ENCODE measurements at regions not wholly inside any gene's neighbourhood (a gene's known extent, or its start where the extent isn't known, plus 50 kb on each side); places are given as distances from the start of the nearest gene placed in this dataset.
"Not testable (repeated sequence)": the region's sequence is repeated elsewhere in the genome, so short reads cannot be mapped to it uniquely, and the experiment has no call there.

- no peaks in the 10 kb centered on the region for H3K36me3 ChIP-seq (ENCODE audit: control insufficient read depth in 4 of 4, insufficient read depth in 4 of 4, low read length in 4 of 4)
- TF ChIP-seq CTCF (IDR thresholded peaks at IDR 0.05; ENCODE audit: control extremely low read depth, extremely low read depth), result no peak
- no peak for ATAC-seq (ENCODE audit: insufficient read depth, low FRiP score)
- H3K27me3 ChIP-seq (ENCODE audit: control insufficient read depth in 3 of 3, insufficient read depth in 3 of 3, low read length in 2 of 3), result no peaks in the 10 kb centered on the region
- H3K4me3 ChIP-seq, result no peak overlapping the region
- no peak for DNase-seq
- no peak overlapping the region for H3K9ac ChIP-seq (ENCODE audit: insufficient read depth in 1 of 2, low read length in 2 of 2)
- no peak overlapping the region for H3K27ac ChIP-seq (ENCODE audit: low read depth in 1 of 2, low read length in 1 of 2)
- no peaks in the 10 kb centered on the region for H3K9me3 ChIP-seq (ENCODE audit: control insufficient read depth in 4 of 4, insufficient read depth in 3 of 4, low read length in 3 of 4)
- H3K4me1 ChIP-seq (ENCODE audit: control insufficient read depth in 5 of 5, insufficient read depth in 5 of 5, low read length in 5 of 5), result no peaks in the 10 kb centered on the region
- WGBS, 2 donors, result 91 to 93% methylated on average over 2 of the region's 2 CpGs
Measured at GRCh38 chr5:60436518-60436917, 263.4 kb downstream of the DEPDC1B start.

GRCh38 chr5:60435808-60436207, 264.2 kb downstream of the DEPDC1B start:
- H3K27me3 ChIP-seq (ENCODE audit: control insufficient read depth in 3 of 3, insufficient read depth in 3 of 3, low read length in 2 of 3), result no peaks in the 10 kb centered on the region
- H3K9ac ChIP-seq (ENCODE audit: insufficient read depth in 1 of 2, low read length in 2 of 2), result no peak overlapping the region
- no peak overlapping the region for H3K4me3 ChIP-seq
- no peak for TF ChIP-seq CTCF (IDR thresholded peaks at IDR 0.05; ENCODE audit: control extremely low read depth, extremely low read depth)
- no peaks in the 10 kb centered on the region for H3K36me3 ChIP-seq (ENCODE audit: control insufficient read depth in 4 of 4, insufficient read depth in 4 of 4, low read length in 4 of 4)
- ATAC-seq (ENCODE audit: insufficient read depth, low FRiP score) (no peak), DNase-seq (no peak)
- no peaks in the 10 kb centered on the region for H3K9me3 ChIP-seq (ENCODE audit: control insufficient read depth in 4 of 4, insufficient read depth in 3 of 4, low read length in 3 of 4)
- no peaks in the 10 kb centered on the region for H3K4me1 ChIP-seq (ENCODE audit: control insufficient read depth in 5 of 5, insufficient read depth in 5 of 5, low read length in 5 of 5)
- no peak overlapping the region for H3K27ac ChIP-seq (ENCODE audit: low read depth in 1 of 2, low read length in 1 of 2)

GRCh38 chr5:60426189-60426588, 273.8 kb downstream of the DEPDC1B start:
- not testable (repeated sequence) for H3K27ac ChIP-seq (ENCODE audit: low read depth in 1 of 2, low read length in 1 of 2); H3K9ac ChIP-seq (ENCODE audit: insufficient read depth in 1 of 2, low read length in 2 of 2); H3K27me3 ChIP-seq (ENCODE audit: control insufficient read depth in 3 of 3, insufficient read depth in 3 of 3, low read length in 2 of 3); H3K4me3 ChIP-seq; DNase-seq; H3K9me3 ChIP-seq (ENCODE audit: control insufficient read depth in 4 of 4, insufficient read depth in 3 of 4, low read length in 3 of 4); ATAC-seq (ENCODE audit: insufficient read depth, low FRiP score); H3K4me1 ChIP-seq (ENCODE audit: control insufficient read depth in 5 of 5, insufficient read depth in 5 of 5, low read length in 5 of 5); H3K36me3 ChIP-seq (ENCODE audit: control insufficient read depth in 4 of 4, insufficient read depth in 4 of 4, low read length in 4 of 4)
- WGBS, 2 donors, result 97 to 98% methylated on average over 3 of the region's 3 CpGs

GRCh38 chr5:60420773-60421172, 279.2 kb downstream of the DEPDC1B start:
- DNase-seq; H3K9ac ChIP-seq (ENCODE audit: insufficient read depth in 1 of 2, low read length in 2 of 2); ATAC-seq (ENCODE audit: insufficient read depth, low FRiP score); H3K4me3 ChIP-seq; H3K27ac ChIP-seq (ENCODE audit: low read depth in 1 of 2, low read length in 1 of 2); H3K36me3 ChIP-seq (ENCODE audit: control insufficient read depth in 4 of 4, insufficient read depth in 4 of 4, low read length in 4 of 4); H3K27me3 ChIP-seq (ENCODE audit: control insufficient read depth in 3 of 3, insufficient read depth in 3 of 3, low read length in 2 of 3); H3K4me1 ChIP-seq (ENCODE audit: control insufficient read depth in 5 of 5, insufficient read depth in 5 of 5, low read length in 5 of 5); H3K9me3 ChIP-seq (ENCODE audit: control insufficient read depth in 4 of 4, insufficient read depth in 3 of 4, low read length in 3 of 4): not testable (repeated sequence)
- 96% methylated on average over 3 of the region's 3 CpGs for WGBS, 2 donors

All from lung (tissue), 11 donors.